ENCODE measurements at regions not wholly inside any gene's neighbourhood (a gene's known extent, or its start where the extent isn't known, plus 50 kb on each side); places are given as distances from the start of the nearest gene placed in this dataset.

GRCh38 chr4:27142841-27143240 lies 282.2 kb downstream of the STIM2 start:
- TF ChIP-seq GATA2 (IDR thresholded peaks at IDR 0.05; ENCODE audit: low read depth, low read length) (no peak), GATA3 (IDR thresholded peaks at IDR 0.05; ENCODE audit: low read depth, low read length) (no peak)

GRCh38 chr4:27145597-27145996 lies 285.0 kb downstream of the STIM2 start:
- TF ChIP-seq GATA3 (IDR thresholded peaks at IDR 0.05; ENCODE audit: low read depth, low read length): no peak
- no peak for TF ChIP-seq GATA2 (IDR thresholded peaks at IDR 0.05; ENCODE audit: low read depth, low read length)

GRCh38 chr4:27148211-27148895 lies 287.7 kb downstream of the STIM2 start:
- TF ChIP-seq GATA3 (IDR thresholded peaks at IDR 0.05; ENCODE audit: low read depth, low read length) (no peak), GATA2 (IDR thresholded peaks at IDR 0.05; ENCODE audit: low read depth, low read length) (no peak)

- TF ChIP-seq GATA3 (IDR thresholded peaks at IDR 0.05; ENCODE audit: low read depth, low read length) (no peak), GATA2 (IDR thresholded peaks at IDR 0.05; ENCODE audit: low read depth, low read length) (no peak)
Observed at GRCh38 chr4:27149541-27150212, 289.0 kb downstream of the STIM2 start.

- TF ChIP-seq GATA3 (IDR thresholded peaks at IDR 0.05; ENCODE audit: low read depth, low read length) (no peak), GATA2 (IDR thresholded peaks at IDR 0.05; ENCODE audit: low read depth, low read length) (no peak)
Observed at GRCh38 chr4:27152703-27153102, 292.1 kb downstream of the STIM2 start.

- no peak for TF ChIP-seq GATA2 (IDR thresholded peaks at IDR 0.05; ENCODE audit: low read depth, low read length)
- no peak for TF ChIP-seq GATA3 (IDR thresholded peaks at IDR 0.05; ENCODE audit: low read depth, low read length)
Observed at GRCh38 chr4:27154706-27155105, 294.1 kb downstream of the STIM2 start.

- TF ChIP-seq GATA3 (IDR thresholded peaks at IDR 0.05; ENCODE audit: low read depth, low read length): no peak
Observed at GRCh38 chr4:27161191-27161590, 300.6 kb downstream of the STIM2 start.

GRCh38 chr4:27168783-27169182 lies 308.1 kb downstream of the STIM2 start:
- TF ChIP-seq GATA2 (IDR thresholded peaks at IDR 0.05; ENCODE audit: low read depth, low read length) (no peak), GATA3 (IDR thresholded peaks at IDR 0.05; ENCODE audit: low read depth, low read length) (no peak)

GRCh38 chr4:27173280-27173679 lies 312.6 kb downstream of the STIM2 start:
- TF ChIP-seq GATA3 (IDR thresholded peaks at IDR 0.05; ENCODE audit: low read depth, low read length): no peak
- TF ChIP-seq GATA2 (IDR thresholded peaks at IDR 0.05; ENCODE audit: low read depth, low read length): no peak

GRCh38 chr4:27176400-27176799 lies 315.8 kb downstream of the STIM2 start:
- TF ChIP-seq GATA3 (IDR thresholded peaks at IDR 0.05; ENCODE audit: low read depth, low read length): no peak
- no peak for TF ChIP-seq GATA2 (IDR thresholded peaks at IDR 0.05; ENCODE audit: low read depth, low read length)

- TF ChIP-seq GATA3 (IDR thresholded peaks at IDR 0.05; ENCODE audit: low read depth, low read length): no peak
- TF ChIP-seq GATA2 (IDR thresholded peaks at IDR 0.05; ENCODE audit: low read depth, low read length): no peak
Observed at GRCh38 chr4:27176881-27177280, 316.2 kb downstream of the STIM2 start.

- TF ChIP-seq GATA2 (IDR thresholded peaks at IDR 0.05; ENCODE audit: low read depth, low read length) (no peak), GATA3 (IDR thresholded peaks at IDR 0.05; ENCODE audit: low read depth, low read length) (no peak)
Observed at GRCh38 chr4:27178061-27178460, 317.4 kb downstream of the STIM2 start.

- TF ChIP-seq GATA2 (IDR thresholded peaks at IDR 0.05; ENCODE audit: low read depth, low read length): no peak
- TF ChIP-seq GATA3 (IDR thresholded peaks at IDR 0.05; ENCODE audit: low read depth, low read length): no peak
Observed at GRCh38 chr4:27181693-27182092, 321.1 kb downstream of the STIM2 start.

- TF ChIP-seq GATA2 (IDR thresholded peaks at IDR 0.05; ENCODE audit: low read depth, low read length): no peak
- TF ChIP-seq GATA3 (IDR thresholded peaks at IDR 0.05; ENCODE audit: low read depth, low read length): no peak
Observed at GRCh38 chr4:27182211-27182610, 321.6 kb downstream of the STIM2 start.

GRCh38 chr4:27184508-27185155 lies 324.0 kb downstream of the STIM2 start:
- TF ChIP-seq GATA2 (IDR thresholded peaks at IDR 0.05; ENCODE audit: low read depth, low read length): no peak
- TF ChIP-seq GATA3 (IDR thresholded peaks at IDR 0.05; ENCODE audit: low read depth, low read length): no peak

Data from SH-SY5Y (cell line).